Mesothelial cell of epicardium (in vitro differentiated cells): ENCODE measurements at regions not wholly inside any gene's neighbourhood (a gene's known extent, or its start where the extent isn't known, plus 50 kb on each side); places are given as distances from the start of the nearest gene placed in this dataset.

Source experiments
- DNase-seq, 2 experiments: peaks; one replicate each; pipeline ENCODE4 v3.0.0; 2021; ENCODE audit warnings: low spot score in 2 of 2; ENCODE audit not compliant: unreplicated experiment in 2 of 2
- H3K27ac Mint-ChIP-seq: 2 replicates; pipeline ENCODE4 v1.8.0; 2021; ENCODE audit warnings: mixed read lengths
- H3K27me3 Mint-ChIP-seq: 2 replicates; pipeline ENCODE4 v1.8.0; 2021; ENCODE audit warnings: low read depth, mixed read lengths
- H3K36me3 Mint-ChIP-seq: 2 replicates; pipeline ENCODE4 v1.8.0; 2021; ENCODE audit warnings: mixed read lengths
- H3K4me1 Mint-ChIP-seq: 2 replicates; pipeline ENCODE4 v1.8.0; 2021; ENCODE audit warnings: mixed read lengths
- H3K4me3 Mint-ChIP-seq: 2 replicates; pipeline ENCODE4 v1.8.0; 2021; ENCODE audit warnings: mild to moderate bottlenecking, moderate library complexity, mixed read lengths
- H3K9me3 Mint-ChIP-seq: 2 replicates; pipeline ENCODE4 v1.8.0; 2021; ENCODE audit warnings: mixed read lengths
- TF ChIP-seq, protein P1 (sequence below): fragments of 200-600 bp; sonication (generic); IDR thresholded peaks from one replicate; pipeline ENCODE4 v1.5.0; 2021; ENCODE audit warnings: antibody characterized with exemption; ENCODE audit not compliant: unreplicated experiment

DNA sequence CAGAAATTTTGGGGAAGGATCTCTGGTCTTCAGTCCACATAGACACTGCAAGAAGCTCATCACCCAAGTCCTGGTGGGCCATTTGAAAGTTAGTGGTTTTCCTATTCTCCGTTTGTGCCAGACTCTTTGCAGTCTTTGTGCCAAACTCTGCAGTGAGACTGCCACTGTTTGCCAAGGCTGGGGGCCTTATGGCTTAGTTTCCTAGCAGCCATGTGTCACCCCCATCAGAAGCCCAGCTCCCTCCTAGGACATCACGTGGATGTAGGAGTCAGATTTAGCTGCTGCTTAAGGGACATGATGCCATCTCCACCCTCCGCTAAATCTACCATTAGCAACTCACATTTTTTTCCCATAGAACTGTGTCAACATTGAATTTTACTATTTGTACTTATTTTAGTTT is 220.0 kb downstream of the C11orf91 start:
- H3K4me3 Mint-ChIP-seq: no peak overlapping the region
- H3K27ac Mint-ChIP-seq: no peak overlapping the region
- H3K4me1 Mint-ChIP-seq: peaks cover 2% of the 10 kb centered on the region
- TF ChIP-seq, protein P1, sequence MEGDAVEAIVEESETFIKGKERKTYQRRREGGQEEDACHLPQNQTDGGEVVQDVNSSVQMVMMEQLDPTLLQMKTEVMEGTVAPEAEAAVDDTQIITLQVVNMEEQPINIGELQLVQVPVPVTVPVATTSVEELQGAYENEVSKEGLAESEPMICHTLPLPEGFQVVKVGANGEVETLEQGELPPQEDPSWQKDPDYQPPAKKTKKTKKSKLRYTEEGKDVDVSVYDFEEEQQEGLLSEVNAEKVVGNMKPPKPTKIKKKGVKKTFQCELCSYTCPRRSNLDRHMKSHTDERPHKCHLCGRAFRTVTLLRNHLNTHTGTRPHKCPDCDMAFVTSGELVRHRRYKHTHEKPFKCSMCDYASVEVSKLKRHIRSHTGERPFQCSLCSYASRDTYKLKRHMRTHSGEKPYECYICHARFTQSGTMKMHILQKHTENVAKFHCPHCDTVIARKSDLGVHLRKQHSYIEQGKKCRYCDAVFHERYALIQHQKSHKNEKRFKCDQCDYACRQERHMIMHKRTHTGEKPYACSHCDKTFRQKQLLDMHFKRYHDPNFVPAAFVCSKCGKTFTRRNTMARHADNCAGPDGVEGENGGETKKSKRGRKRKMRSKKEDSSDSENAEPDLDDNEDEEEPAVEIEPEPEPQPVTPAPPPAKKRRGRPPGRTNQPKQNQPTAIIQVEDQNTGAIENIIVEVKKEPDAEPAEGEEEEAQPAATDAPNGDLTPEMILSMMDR: no peak
- peaks cover under 1% of the 10 kb centered on the region for H3K9me3 Mint-ChIP-seq
- DNase-seq: no peak
- no peaks in the 10 kb centered on the region for H3K36me3 Mint-ChIP-seq
- peaks cover 51% of the 10 kb centered on the region for H3K27me3 Mint-ChIP-seq

- Mint-ChIP-seq H3K27me3 (peaks cover 48% of the 10 kb centered on the region), H3K36me3 (no peaks in the 10 kb centered on the region), H3K9me3 (no peaks in the 10 kb centered on the region), H3K27ac (no peak overlapping the region), H3K4me3 (no peak overlapping the region), H3K4me1 (peaks cover 11% of the 10 kb centered on the region)
- TF ChIP-seq, protein P1: no peak
- no peak for DNase-seq
Observed at GRCh38 chr11:33479231-33479630, 221.4 kb downstream of the C11orf91 start.

DNA sequence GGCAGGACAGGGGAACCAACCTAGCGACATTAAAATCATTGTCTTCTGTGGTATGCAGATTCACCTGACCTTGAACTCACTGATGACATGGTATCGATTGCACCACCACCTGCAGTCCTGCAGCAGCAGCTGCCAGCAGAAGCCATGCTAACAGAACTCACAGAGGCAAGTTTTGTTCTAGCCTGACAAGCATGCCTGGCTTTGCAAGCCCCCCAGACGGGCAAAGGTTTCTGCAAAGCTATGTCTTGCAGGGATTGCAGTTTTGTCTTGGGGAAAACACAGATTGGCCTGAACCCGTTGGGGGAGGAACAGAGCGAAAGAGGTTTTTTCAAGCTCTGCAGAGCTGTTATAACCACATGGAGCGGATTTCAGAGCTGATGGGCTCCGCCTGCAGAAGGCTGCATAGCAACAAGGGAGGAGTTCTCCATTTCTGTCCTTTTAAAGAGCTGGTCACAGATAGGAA is 221.0 kb downstream of the HIPK3 start:
- Mint-ChIP-seq H3K27me3 (peaks cover 48% of the 10 kb centered on the region), H3K9me3 (no peaks in the 10 kb centered on the region), H3K27ac (no peak overlapping the region), H3K4me3 (no peak overlapping the region), H3K36me3 (no peaks in the 10 kb centered on the region), H3K4me1 (peaks cover 11% of the 10 kb centered on the region)
- DNase-seq: no peak
- TF ChIP-seq, protein P1: no peak

DNA sequence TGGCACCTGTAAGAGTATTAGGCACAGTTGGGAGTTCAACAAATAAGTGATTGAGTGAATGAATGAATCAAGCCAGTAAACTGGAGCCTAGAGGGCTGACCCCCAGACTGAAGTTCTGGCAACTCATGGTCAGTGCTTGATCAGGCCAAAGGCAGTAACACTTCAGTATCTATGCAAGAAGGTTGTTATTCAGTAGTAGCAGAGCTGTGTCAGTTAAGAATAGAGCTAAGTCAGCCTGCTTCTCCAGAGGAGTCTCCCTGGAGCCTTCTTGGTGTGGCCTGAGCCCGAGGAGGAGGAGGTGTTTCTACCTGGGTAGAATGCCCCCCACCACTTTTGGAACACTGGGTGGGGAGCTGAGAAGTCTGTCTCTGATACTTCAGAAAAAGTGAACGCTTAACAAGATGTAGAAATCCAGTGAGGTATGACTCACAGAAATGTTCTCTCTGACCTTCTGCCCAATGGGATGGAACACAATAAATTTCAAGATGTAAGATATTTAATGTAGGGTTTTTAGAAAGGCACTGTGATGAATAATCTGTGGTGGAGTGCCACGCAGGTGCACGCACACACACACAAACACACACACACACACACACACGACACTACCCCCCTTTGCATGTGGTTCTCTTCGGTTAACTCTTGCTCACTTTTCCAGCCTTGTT is 219.9 kb downstream of the HIPK3 start:
- peaks cover 11% of the 10 kb centered on the region for H3K4me1 Mint-ChIP-seq
- no peaks in the 10 kb centered on the region for H3K9me3 Mint-ChIP-seq
- peaks cover 50% of the 10 kb centered on the region for H3K27me3 Mint-ChIP-seq
- TF ChIP-seq, protein P1: no peak
- no peak for DNase-seq
- H3K4me3 Mint-ChIP-seq: no peak overlapping the region
- no peaks in the 10 kb centered on the region for H3K36me3 Mint-ChIP-seq
- H3K27ac Mint-ChIP-seq: no peak overlapping the region

- peak; percentile 44 to 76 for DNase-seq
- Mint-ChIP-seq H3K4me1 (peaks cover 11% of the 10 kb centered on the region), H3K36me3 (no peaks in the 10 kb centered on the region), H3K4me3 (no peak overlapping the region), H3K27ac (no peak overlapping the region), H3K9me3 (no peaks in the 10 kb centered on the region), H3K27me3 (peaks cover 53% of the 10 kb centered on the region)
- TF ChIP-seq, protein P1: no peak
Observed at GRCh38 chr11:33475993-33476392, 218.8 kb downstream of the HIPK3 start.
